ENCODE measurements at regions not wholly inside any gene's neighbourhood (a gene's known extent, or its start where the extent isn't known, plus 50 kb on each side); places are given as distances from the start of the nearest gene placed in this dataset.
"Not testable (repeated sequence)": the region's sequence is repeated elsewhere in the genome, so short reads cannot be mapped to it uniquely, and the experiment has no call there.

DNA sequence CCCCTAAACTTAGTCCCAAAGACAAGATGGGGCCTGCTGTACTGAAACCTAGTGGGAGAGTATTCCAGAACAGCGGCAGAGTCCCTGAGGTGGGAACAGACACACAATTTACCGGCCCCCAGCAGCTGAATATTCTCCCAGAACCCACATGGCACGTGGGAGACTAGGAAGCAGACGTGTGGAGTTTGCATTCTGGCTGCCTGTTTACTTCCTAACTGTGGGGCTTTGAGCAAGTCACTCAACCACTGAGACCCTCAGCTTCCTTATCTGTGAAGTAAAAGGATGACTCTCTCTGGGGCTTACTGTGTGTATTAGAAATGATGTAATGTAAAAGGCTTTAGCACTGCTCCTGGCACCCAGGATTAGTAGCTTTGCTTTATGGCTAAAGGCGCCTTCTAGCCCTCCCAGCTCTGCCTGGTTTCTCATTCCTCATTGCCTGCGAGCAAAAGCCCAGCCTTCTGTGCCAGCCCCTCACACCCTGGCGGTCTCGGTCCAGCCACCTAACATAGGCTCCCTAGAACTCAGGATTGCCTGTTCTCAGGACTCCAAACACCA lies 353.1 kb downstream of the CDC5L start:
- H3K27ac ChIP-seq (ENCODE audit: low read depth, low read length, severe bottlenecking) = peak overlapping the region; percentile 67
- WGBS, 2 experiments (ENCODE audit: insufficient coverage in 2 of 2) = 72 to 92% methylated on average over 4 to 7 of the region's 8 CpGs
- H3K36me3 ChIP-seq (ENCODE audit: control insufficient read depth, insufficient read depth, low read length) = no peaks in the 10 kb centered on the region

GRCh38 chr6:44742201-44742600 lies 354.7 kb downstream of the CDC5L start:
- Histone ChIP-seq H3K4me3 (ENCODE audit: extremely low read depth, insufficient read depth, low read length, poor library complexity, severe bottlenecking) (no peak overlapping the region), H3K36me3 (ENCODE audit: control insufficient read depth, insufficient read depth, low read length) (no peaks in the 10 kb centered on the region), H3K4me1 (ENCODE audit: control insufficient read depth, insufficient read depth, low read length, poor library complexity, severe bottlenecking) (peaks cover 30% of the 10 kb centered on the region), H3K9me3 (ENCODE audit: control insufficient read depth, low read length) (no peaks in the 10 kb centered on the region), H3K27ac (ENCODE audit: low read depth, low read length, severe bottlenecking) (no peak overlapping the region)
- 71 to 100% methylated on average over 1 of the region's 2 CpGs for WGBS, 2 experiments (ENCODE audit: insufficient coverage in 2 of 2)

More for the DNA sequence above, 353.1 kb downstream of the CDC5L start:
- Histone ChIP-seq H3K4me3 (ENCODE audit: extremely low read depth, insufficient read depth, low read length, poor library complexity, severe bottlenecking) (no peak overlapping the region), H3K4me1 (ENCODE audit: control insufficient read depth, insufficient read depth, low read length, poor library complexity, severe bottlenecking) (peaks cover 30% of the 10 kb centered on the region), H3K9me3 (ENCODE audit: control insufficient read depth, low read length) (no peaks in the 10 kb centered on the region)

- Histone ChIP-seq H3K9me3 (ENCODE audit: control insufficient read depth, low read length) (peaks cover 2% of the 10 kb centered on the region), H3K4me1 (ENCODE audit: control insufficient read depth, insufficient read depth, low read length, poor library complexity, severe bottlenecking) (peaks cover 30% of the 10 kb centered on the region), H3K27ac (ENCODE audit: low read depth, low read length, severe bottlenecking) (no peak overlapping the region), H3K36me3 (ENCODE audit: control insufficient read depth, insufficient read depth, low read length) (no peaks in the 10 kb centered on the region), H3K4me3 (ENCODE audit: extremely low read depth, insufficient read depth, low read length, poor library complexity, severe bottlenecking) (no peak overlapping the region)
- 70 to 100% methylated on average over 1 to 2 of the region's 2 CpGs for whole genome bisulfite sequencing, 2 experiments (ENCODE audit: insufficient coverage in 2 of 2)
Measured at GRCh38 chr6:44742828-44743372, 355.4 kb downstream of the CDC5L start.

DNA sequence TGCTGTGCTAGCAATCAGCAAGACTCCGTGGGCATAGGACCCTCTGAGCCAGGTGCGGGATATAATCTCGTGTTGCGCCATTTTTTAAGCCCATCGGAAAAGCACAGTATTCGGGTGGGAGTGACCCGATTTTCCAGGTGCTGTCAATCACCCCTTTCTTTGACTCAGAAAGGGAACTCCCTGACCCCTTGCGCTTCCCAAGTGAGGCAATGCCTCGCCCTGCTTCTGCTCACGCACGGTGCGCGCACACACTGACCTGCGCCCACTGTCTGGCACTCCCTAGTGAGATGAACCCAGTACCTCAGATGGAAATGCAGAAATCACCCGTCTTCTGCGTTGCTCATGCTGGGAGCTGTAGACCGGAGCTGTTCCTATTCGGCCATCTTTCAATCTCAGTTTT lies 372.6 kb downstream of the CDC5L start:
- 90 to 93% methylated on average over 15 to 17 of the region's 18 CpGs for WGBS, 2 experiments (ENCODE audit: insufficient coverage in 2 of 2)
- not testable (repeated sequence) for H3K9me3 ChIP-seq (ENCODE audit: control insufficient read depth, low read length); H3K4me3 ChIP-seq (ENCODE audit: extremely low read depth, insufficient read depth, low read length, poor library complexity, severe bottlenecking); H3K4me1 ChIP-seq (ENCODE audit: control insufficient read depth, insufficient read depth, low read length, poor library complexity, severe bottlenecking); H3K27ac ChIP-seq (ENCODE audit: low read depth, low read length, severe bottlenecking); H3K36me3 ChIP-seq (ENCODE audit: control insufficient read depth, insufficient read depth, low read length)

- no peak overlapping the region for H3K4me3 ChIP-seq (ENCODE audit: extremely low read depth, insufficient read depth, low read length, poor library complexity, severe bottlenecking)
- H3K36me3 ChIP-seq (ENCODE audit: control insufficient read depth, insufficient read depth, low read length) = no peaks in the 10 kb centered on the region
- peaks cover 4% of the 10 kb centered on the region for H3K9me3 ChIP-seq (ENCODE audit: control insufficient read depth, low read length)
- no peaks in the 10 kb centered on the region for H3K4me1 ChIP-seq (ENCODE audit: control insufficient read depth, insufficient read depth, low read length, poor library complexity, severe bottlenecking)
- H3K27ac ChIP-seq (ENCODE audit: low read depth, low read length, severe bottlenecking) = no peak overlapping the region
Measured at GRCh38 chr6:44761046-44761445, 373.5 kb downstream of the CDC5L start.

GRCh38 chr6:44762496-44762895 lies 375.0 kb downstream of the CDC5L start:
- Histone ChIP-seq H3K9me3 (ENCODE audit: control insufficient read depth, low read length) (peaks cover 4% of the 10 kb centered on the region), H3K27ac (ENCODE audit: low read depth, low read length, severe bottlenecking) (no peak overlapping the region), H3K4me3 (ENCODE audit: extremely low read depth, insufficient read depth, low read length, poor library complexity, severe bottlenecking) (no peak overlapping the region), H3K4me1 (ENCODE audit: control insufficient read depth, insufficient read depth, low read length, poor library complexity, severe bottlenecking) (no peaks in the 10 kb centered on the region), H3K36me3 (ENCODE audit: control insufficient read depth, insufficient read depth, low read length) (no peaks in the 10 kb centered on the region)
- WGBS, 2 experiments (ENCODE audit: insufficient coverage in 2 of 2) = 100% methylated on average over 1 of the region's 1 CpG; no CpG with 5 or more reads in 1 of the 2 experiments

- Histone ChIP-seq H3K27ac (ENCODE audit: low read depth, low read length, severe bottlenecking) (no peak overlapping the region), H3K4me3 (ENCODE audit: extremely low read depth, insufficient read depth, low read length, poor library complexity, severe bottlenecking) (no peak overlapping the region), H3K36me3 (ENCODE audit: control insufficient read depth, insufficient read depth, low read length) (no peaks in the 10 kb centered on the region), H3K4me1 (ENCODE audit: control insufficient read depth, insufficient read depth, low read length, poor library complexity, severe bottlenecking) (no peaks in the 10 kb centered on the region), H3K9me3 (ENCODE audit: control insufficient read depth, low read length) (no peaks in the 10 kb centered on the region)
- 57 to 78% methylated on average over 1 to 2 of the region's 4 CpGs for WGBS, 2 experiments (ENCODE audit: insufficient coverage in 2 of 2)
Measured at GRCh38 chr6:44771647-44772415, 384.3 kb downstream of the CDC5L start.

DNA sequence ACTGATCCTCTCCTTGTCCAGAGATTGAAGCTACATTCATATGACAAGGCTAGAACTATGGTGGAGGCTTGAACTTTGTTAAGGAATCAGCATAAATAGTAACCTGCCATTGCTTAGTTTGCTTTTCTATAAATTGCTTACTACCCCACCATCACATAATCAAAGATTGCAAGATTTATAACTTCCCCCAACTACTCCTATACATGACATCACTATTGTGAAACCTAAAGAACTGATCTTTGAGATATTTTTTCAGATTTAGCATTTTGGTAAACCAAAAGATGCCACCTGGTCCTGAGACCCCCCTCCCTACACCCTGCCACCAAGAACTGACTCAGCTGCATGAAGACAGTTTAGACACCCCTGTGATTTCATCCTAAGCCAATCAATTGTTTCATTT lies 385.3 kb downstream of the CDC5L start:
- H3K36me3 ChIP-seq (ENCODE audit: control insufficient read depth, insufficient read depth, low read length) = no peaks in the 10 kb centered on the region
- no peak overlapping the region for H3K27ac ChIP-seq (ENCODE audit: low read depth, low read length, severe bottlenecking)
- H3K9me3 ChIP-seq (ENCODE audit: control insufficient read depth, low read length) = no peaks in the 10 kb centered on the region
- H3K4me1 ChIP-seq (ENCODE audit: control insufficient read depth, insufficient read depth, low read length, poor library complexity, severe bottlenecking) = no peaks in the 10 kb centered on the region
- H3K4me3 ChIP-seq (ENCODE audit: extremely low read depth, insufficient read depth, low read length, poor library complexity, severe bottlenecking) = no peak overlapping the region

GRCh38 chr6:44775121-44775520 lies 387.6 kb downstream of the CDC5L start:
- H3K4me3 ChIP-seq (ENCODE audit: extremely low read depth, insufficient read depth, low read length, poor library complexity, severe bottlenecking) = no peak overlapping the region
- H3K36me3 ChIP-seq (ENCODE audit: control insufficient read depth, insufficient read depth, low read length) = no peaks in the 10 kb centered on the region
- H3K4me1 ChIP-seq (ENCODE audit: control insufficient read depth, insufficient read depth, low read length, poor library complexity, severe bottlenecking) = no peaks in the 10 kb centered on the region
- no peaks in the 10 kb centered on the region for H3K9me3 ChIP-seq (ENCODE audit: control insufficient read depth, low read length)
- H3K27ac ChIP-seq (ENCODE audit: low read depth, low read length, severe bottlenecking) = no peak overlapping the region
- WGBS, 2 experiments (ENCODE audit: insufficient coverage in 2 of 2) = 78 to 100% methylated on average over 1 of the region's 1 CpG

DNA sequence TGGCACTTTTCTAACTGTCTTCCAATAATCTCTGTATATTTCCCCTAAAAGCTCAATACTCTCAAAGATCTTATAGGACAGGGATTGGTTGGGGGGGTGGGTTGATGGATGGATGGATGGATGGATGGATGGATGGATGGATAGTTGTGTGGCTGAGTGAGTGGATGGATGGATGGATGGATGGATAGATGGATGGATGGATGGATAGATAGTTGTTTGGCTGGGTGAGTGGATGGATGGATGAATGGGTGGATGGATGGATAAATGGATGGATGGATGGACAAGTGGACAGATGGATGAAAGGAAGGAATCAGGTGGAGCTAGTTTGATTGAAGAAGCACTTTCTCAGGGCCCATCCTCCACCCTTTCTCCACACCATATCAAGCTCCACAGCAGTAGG lies 388.8 kb downstream of the CDC5L start:
- Histone ChIP-seq H3K4me3 (ENCODE audit: extremely low read depth, insufficient read depth, low read length, poor library complexity, severe bottlenecking) (no peak overlapping the region), H3K9me3 (ENCODE audit: control insufficient read depth, low read length) (no peaks in the 10 kb centered on the region), H3K4me1 (ENCODE audit: control insufficient read depth, insufficient read depth, low read length, poor library complexity, severe bottlenecking) (no peaks in the 10 kb centered on the region), H3K27ac (ENCODE audit: low read depth, low read length, severe bottlenecking) (no peak overlapping the region), H3K36me3 (ENCODE audit: control insufficient read depth, insufficient read depth, low read length) (no peaks in the 10 kb centered on the region)

DNA sequence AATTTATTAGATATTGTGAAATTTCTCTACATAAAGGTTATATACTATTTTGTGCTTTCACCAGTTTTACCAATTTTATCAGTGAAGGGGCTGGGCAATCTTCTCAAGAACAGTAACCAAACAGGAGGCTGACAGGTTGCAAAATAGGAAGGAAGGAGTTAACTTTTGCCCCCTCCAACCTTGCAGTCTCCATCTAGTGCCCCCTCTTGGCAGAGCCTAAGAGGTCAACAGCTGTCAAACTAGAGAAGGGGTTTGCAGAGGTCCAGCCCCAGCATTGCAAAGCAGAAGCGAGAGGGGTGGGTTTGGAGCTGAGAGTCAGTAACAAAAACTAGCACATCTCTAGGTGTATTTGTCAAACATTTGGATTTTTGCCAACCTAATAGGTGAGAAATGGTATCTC lies 391.0 kb downstream of the CDC5L start:
- H3K9me3 ChIP-seq (ENCODE audit: control insufficient read depth, low read length) = no peaks in the 10 kb centered on the region
- H3K27ac ChIP-seq (ENCODE audit: low read depth, low read length, severe bottlenecking) = no peak overlapping the region
- no peaks in the 10 kb centered on the region for H3K4me1 ChIP-seq (ENCODE audit: control insufficient read depth, insufficient read depth, low read length, poor library complexity, severe bottlenecking)
- 88% methylated on average over 1 of the region's 1 CpG; no CpG with 5 or more reads in 1 of the 2 experiments for WGBS, 2 experiments (ENCODE audit: insufficient coverage in 2 of 2)
- no peak overlapping the region for H3K4me3 ChIP-seq (ENCODE audit: extremely low read depth, insufficient read depth, low read length, poor library complexity, severe bottlenecking)
- H3K36me3 ChIP-seq (ENCODE audit: control insufficient read depth, insufficient read depth, low read length) = no peaks in the 10 kb centered on the region
